OCI-LY1 (cell line): ENCODE measurements at regions not wholly inside any gene's neighbourhood (a gene's known extent, or its start where the extent isn't known, plus 50 kb on each side); places are given as distances from the start of the nearest gene placed in this dataset.

Experiments
- CTCF ChIP-seq: fragments of 200-600 bp; sonication (generic), shearing (Covaris generic); IDR thresholded peaks from 2 replicates; pipeline ENCODE4 v1.5.1; 2017; ENCODE audit warnings: mild to moderate bottlenecking, antibody characterized with exemption, low read length, moderate library complexity, mixed read lengths
- EZH2 ChIP-seq: fragments of 200-600 bp; sonication (generic), shearing (Covaris generic); IDR thresholded peaks from 2 replicates; pipeline ENCODE4 v1.8.0; 2017; ENCODE audit warnings: borderline replicate concordance, mixed run types, mild to moderate bottlenecking, antibody characterized with exemption, low read length, moderate library complexity, mixed read lengths

GRCh38 chr2:187768995-187769394, 214.8 kb upstream of the TFPI start:
- no peak for TF ChIP-seq CTCF
- TF ChIP-seq EZH2 = no peak
